ENCODE measurements at regions not wholly inside any gene's neighbourhood (a gene's known extent, or its start where the extent isn't known, plus 50 kb on each side); places are given as distances from the start of the nearest gene placed in this dataset.
A peak's percentile ranks its signal among the peaks of the same experiment; 100 is the strongest.

GRCh38 chr9:713091-713490 lies 128.4 kb upstream of the DMRT1 start:
- ATAC-seq (no peak), DNase-seq (no peak)
- intact Hi-C loops (cut with DNase I): no loop called here
- no peaks in the 10 kb centered on the region for H3K27me3 ChIP-seq (ENCODE audit: insufficient read depth in 3 of 3, low read length in 2 of 3)
- H3K27ac ChIP-seq: peak overlapping the region; percentile 41
- H3K4me1 ChIP-seq: peaks cover 69% of the 10 kb centered on the region
- no peaks in the 10 kb centered on the region for H3K9me3 ChIP-seq
- 41 to 79% (median 64%) methylated on average over 4 of the region's 4 CpGs for WGBS, 3 donors
- TF ChIP-seq CTCF (IDR thresholded peaks at IDR 0.05): no peak
- peaks cover 8 to 36% of the 10 kb centered on the region in 2 donors for H3K36me3 ChIP-seq (ENCODE audit: insufficient read depth in 1 of 2, low read depth in 1 of 2)
- H3K4me3 ChIP-seq: no peak overlapping the region

- H3K27ac ChIP-seq: peak overlapping the region; percentile 82
- peaks cover 60% of the 10 kb centered on the region for H3K4me1 ChIP-seq
- no peak for ATAC-seq
- 46 to 72% (median 70%) methylated on average over 2 of the region's 2 CpGs for WGBS, 3 donors
- DNase-seq: no peak
- intact Hi-C loops (cut with DNase I): no loop called here
- no peaks in the 10 kb centered on the region for H3K27me3 ChIP-seq (ENCODE audit: insufficient read depth in 3 of 3, low read length in 2 of 3)
- H3K9me3 ChIP-seq: no peaks in the 10 kb centered on the region
- peaks cover 7 to 36% of the 10 kb centered on the region in 2 donors for H3K36me3 ChIP-seq (ENCODE audit: insufficient read depth in 1 of 2, low read depth in 1 of 2)
- H3K4me3 ChIP-seq: no peak overlapping the region
- TF ChIP-seq CTCF (IDR thresholded peaks at IDR 0.05): no peak
Observed at GRCh38 chr9:714675-715074, 126.8 kb upstream of the DMRT1 start.

- peak overlapping the region; percentile 82 for H3K27ac ChIP-seq
- intact Hi-C loops (cut with DNase I): no loop called here
- ATAC-seq (peak in 3 of 4 donors; percentile 37 to 56 (median 44)), DNase-seq (no peak)
- no peaks in the 10 kb centered on the region for H3K27me3 ChIP-seq (ENCODE audit: insufficient read depth in 3 of 3, low read length in 2 of 3)
- H3K4me1 ChIP-seq: peaks cover 63% of the 10 kb centered on the region
- H3K9me3 ChIP-seq: no peaks in the 10 kb centered on the region
- H3K4me3 ChIP-seq: peak overlapping the region; percentile 33
- 2 to 19% (median 17%) methylated on average over 2 of the region's 2 CpGs for WGBS, 3 donors
- H3K36me3 ChIP-seq (ENCODE audit: insufficient read depth in 1 of 2, low read depth in 1 of 2): peaks cover 7 to 36% of the 10 kb centered on the region in 2 donors
- no peak for TF ChIP-seq CTCF (IDR thresholded peaks at IDR 0.05)
Observed at GRCh38 chr9:715300-715699, 126.2 kb upstream of the DMRT1 start.

- no peak for DNase-seq
- peak overlapping the region; percentile 82 for H3K27ac ChIP-seq
- peak; percentile 84 to 90 (median 90) for ATAC-seq
- H3K4me1 ChIP-seq: peaks cover 69% of the 10 kb centered on the region
- WGBS, 3 donors: 15 to 20% (median 17%) methylated on average over 3 of the region's 3 CpGs
- peak overlapping the region; percentile 33 for H3K4me3 ChIP-seq
- H3K36me3 ChIP-seq (ENCODE audit: insufficient read depth in 1 of 2, low read depth in 1 of 2): peaks cover 7 to 34% of the 10 kb centered on the region in 2 donors
- no peak for TF ChIP-seq CTCF (IDR thresholded peaks at IDR 0.05)
- no peaks in the 10 kb centered on the region for H3K9me3 ChIP-seq
- H3K27me3 ChIP-seq (ENCODE audit: insufficient read depth in 3 of 3, low read length in 2 of 3): no peaks in the 10 kb centered on the region
- intact Hi-C loops (cut with DNase I): no loop called here
Observed at GRCh38 chr9:715743-716400, 125.6 kb upstream of the DMRT1 start.

- no peak for TF ChIP-seq CTCF (IDR thresholded peaks at IDR 0.05)
- Histone ChIP-seq H3K9me3 (no peaks in the 10 kb centered on the region), H3K4me1 (peaks cover 77% of the 10 kb centered on the region), H3K27ac (no peak overlapping the region), H3K4me3 (no peak overlapping the region), H3K27me3 (ENCODE audit: insufficient read depth in 3 of 3, low read length in 2 of 3) (no peaks in the 10 kb centered on the region), H3K36me3 (ENCODE audit: insufficient read depth in 1 of 2, low read depth in 1 of 2) (peaks cover 0 to 15% of the 10 kb centered on the region in 2 donors)
- DNase-seq (no peak), ATAC-seq (no peak)
- 79 to 88% (median 87%) methylated on average over 5 of the region's 5 CpGs for WGBS, 3 donors
- intact Hi-C loops (cut with DNase I): no loop called here
Observed at GRCh38 chr9:717722-718121, 123.8 kb upstream of the DMRT1 start.

Measured in psoas muscle (tissue), 7 donors.